Fibroblast of skin of scalp (primary cell): ENCODE measurements at regions not wholly inside any gene's neighbourhood (a gene's known extent, or its start where the extent isn't known, plus 50 kb on each side); places are given as distances from the start of the nearest gene placed in this dataset.

Experiments
- DNase-seq: peaks from one replicate; pipeline ENCODE4 v3.0.0-alpha.2; 2013

- no peak for DNase-seq
Measured at GRCh38 chr11:71201936-71202597, 50.3 kb downstream of the SHANK2 start.

DNA sequence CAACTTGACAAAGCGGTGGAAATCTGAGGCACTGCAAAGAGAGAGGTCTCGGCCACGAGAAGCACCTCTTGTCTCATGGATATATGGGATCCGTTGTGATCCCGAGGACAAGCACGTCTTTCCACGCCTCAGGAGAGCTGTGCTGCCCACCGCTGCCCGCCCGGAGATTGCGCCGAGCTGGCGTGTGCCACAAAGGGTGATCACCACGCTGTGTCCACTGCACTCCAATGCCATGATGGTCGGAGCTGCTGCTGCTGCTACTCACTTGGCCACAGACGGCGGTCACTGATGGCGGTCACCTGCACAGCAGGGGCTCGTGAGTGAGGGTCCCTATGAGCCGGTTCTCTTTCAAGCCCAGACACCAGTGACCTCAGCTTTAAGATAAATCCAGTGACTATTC, 51.1 kb downstream of the SHANK2 start:
- DNase-seq, result no peak

GRCh38 chr11:71200761-71201160, 51.6 kb downstream of the SHANK2 start:
- no peak for DNase-seq

DNA sequence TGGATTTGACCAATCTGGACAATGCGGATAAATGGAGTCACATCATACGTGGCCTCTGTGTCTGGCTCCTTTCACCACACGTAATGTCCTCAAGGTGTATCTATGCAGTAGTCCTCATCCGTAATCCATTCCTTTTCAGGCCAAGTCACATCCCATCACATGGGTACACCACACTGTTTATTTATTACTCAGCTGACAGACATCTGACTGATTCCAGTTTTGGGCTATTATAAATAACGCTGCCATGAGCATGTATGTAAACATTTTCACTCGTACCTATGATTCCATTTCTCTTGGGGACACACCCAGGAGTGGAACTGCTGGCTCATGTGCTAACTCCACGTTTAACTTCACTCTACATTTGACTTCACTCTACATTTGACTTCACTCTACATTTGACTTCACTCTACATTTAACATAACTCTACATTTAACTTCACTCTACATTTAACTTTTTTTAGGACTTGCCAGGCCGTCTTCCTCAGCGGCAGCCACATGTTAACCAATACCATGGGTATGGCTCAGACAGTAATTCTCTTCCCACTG, 52.1 kb downstream of the SHANK2 start:
- DNase-seq, result no peak

- no peak for DNase-seq
Measured at GRCh38 chr11:71199226-71199820, 53.1 kb downstream of the SHANK2 start.

DNA sequence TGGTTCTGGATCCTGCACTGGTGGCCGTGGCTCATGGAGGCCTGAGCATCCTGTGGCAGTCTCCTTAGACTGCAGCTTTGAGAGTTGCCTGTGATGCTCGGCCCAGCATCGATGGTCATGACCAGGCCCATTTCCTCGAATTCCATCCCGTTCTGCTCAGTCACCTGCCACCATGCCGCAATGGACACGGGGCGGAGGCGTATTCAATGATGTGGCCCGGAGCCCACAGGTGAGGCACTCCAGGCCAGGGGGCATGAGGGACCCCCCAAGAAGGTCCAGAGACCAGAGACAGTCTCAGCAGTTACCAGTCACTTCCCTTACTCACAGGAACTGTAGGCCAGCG, 53.6 kb downstream of the SHANK2 start:
- DNase-seq, result no peak

GRCh38 chr11:71198141-71198822, 54.1 kb downstream of the SHANK2 start:
- DNase-seq, result no peak

GRCh38 chr11:71197096-71197495, 55.3 kb downstream of the SHANK2 start:
- DNase-seq, result no peak

DNA sequence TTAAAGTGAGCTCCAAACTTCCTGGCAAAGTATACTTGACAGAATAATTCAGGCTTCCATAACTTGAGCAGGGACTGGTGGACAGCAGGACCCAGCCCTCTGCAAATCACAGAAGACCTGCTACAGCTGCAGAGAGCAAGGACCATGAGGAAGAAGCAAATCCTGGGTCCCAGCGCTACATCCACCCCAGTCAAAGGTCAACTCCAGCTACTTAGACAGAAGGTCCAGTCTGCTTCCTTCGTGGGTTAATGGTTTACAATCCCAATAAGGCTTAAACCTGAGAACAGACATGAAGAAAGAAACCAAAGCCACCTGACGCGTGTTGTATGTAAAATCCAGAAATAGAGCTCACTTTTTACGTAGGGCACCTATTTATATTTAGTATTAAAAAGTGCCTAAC, 57.7 kb downstream of the SHANK2 start:
- no peak for DNase-seq

DNA sequence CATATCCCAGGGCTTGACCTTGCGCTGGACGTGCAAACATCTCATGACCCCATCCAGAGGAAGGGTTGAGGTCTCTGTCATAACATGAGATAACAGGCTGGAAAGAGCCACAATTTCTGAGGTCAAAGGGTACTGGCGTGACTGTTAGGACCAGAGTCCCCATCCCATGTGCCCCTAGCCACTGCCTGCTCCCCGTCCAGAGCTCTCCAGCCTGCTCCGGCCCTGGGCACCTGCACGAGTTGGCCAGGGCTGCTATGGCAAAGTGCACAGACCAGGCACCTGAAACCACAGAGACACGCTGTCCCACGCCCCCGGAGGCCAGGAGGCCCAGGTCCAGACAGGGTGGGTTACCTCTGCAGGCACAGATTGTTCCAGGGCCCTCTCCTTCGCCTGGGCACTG, 58.9 kb downstream of the SHANK2 start:
- no peak for DNase-seq

GRCh38 chr11:71192629-71193028, 59.7 kb downstream of the SHANK2 start:
- no peak for DNase-seq

DNA sequence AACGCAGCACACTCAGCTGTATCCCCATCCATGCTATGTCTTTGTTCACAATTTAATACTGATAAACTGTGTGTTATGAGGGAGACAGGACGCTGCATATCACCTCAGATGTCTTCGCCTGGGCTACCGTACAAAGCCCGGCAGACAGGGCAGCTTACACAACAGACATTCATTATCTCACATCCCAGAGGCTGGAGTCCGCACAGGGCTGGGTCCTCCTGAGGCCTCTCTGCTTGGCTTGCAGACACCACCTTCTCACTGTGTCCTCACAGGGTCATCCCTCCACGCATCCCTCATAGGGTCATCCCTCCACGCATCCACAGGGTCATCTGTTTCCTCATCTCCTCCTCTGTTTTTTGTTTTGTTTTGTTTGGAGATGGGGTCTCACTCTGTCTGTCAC, 61.2 kb downstream of the SHANK2 start:
- no peak for DNase-seq

DNA sequence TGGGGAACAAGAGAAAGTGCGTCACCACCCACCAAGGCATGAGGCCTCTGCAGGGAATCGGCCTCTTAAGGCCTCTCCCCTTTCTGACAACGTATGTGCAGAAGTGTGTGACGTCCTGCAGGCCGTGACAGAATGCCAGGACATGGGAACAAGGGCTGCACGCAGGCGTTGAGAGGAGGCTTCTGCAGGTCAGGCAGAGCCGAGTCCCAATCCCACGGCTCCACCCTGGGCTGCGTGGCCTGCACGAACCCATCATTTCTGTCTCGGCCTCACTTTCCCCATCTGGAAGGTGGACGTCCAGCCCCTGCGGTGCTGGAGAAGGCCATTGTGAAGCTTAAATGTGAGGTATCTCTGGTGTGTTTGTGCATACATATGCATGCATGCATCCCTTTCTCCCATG, 61.8 kb downstream of the SHANK2 start:
- DNase-seq, result no peak

DNA sequence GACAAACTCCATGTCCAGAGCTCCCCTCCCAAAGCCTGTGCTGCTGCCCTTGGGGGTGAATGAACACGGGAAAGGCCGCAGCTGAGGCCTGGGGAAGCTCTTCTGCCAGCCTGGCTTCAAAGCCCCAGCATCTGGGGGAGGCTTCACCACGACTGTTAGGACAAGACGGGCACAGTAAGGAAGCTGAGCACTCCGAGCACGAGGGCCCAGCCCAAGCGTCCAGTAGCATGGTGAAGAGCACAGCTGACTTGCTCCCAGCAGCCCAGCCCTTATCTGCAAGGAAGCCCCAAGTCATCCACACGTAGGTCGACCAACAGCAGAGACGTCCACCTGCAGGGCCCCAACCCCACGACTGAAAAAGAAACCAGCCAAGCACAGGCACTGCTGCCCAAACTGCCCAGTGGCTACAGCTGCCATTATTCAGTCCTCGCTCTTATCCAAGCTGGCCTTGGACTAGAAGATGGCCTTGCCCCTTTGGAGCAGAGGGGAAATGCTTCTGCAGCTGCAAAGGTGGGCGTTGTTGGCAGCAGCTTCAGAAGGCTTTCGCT, 62.5 kb downstream of the SHANK2 start:
- DNase-seq, result no peak

GRCh38 chr11:71188886-71189767, 63.2 kb downstream of the SHANK2 start:
- DNase-seq, result no peak

- no peak for DNase-seq
Measured at GRCh38 chr11:71188073-71188472, 64.3 kb downstream of the SHANK2 start.

GRCh38 chr11:71186806-71187205, 65.6 kb downstream of the SHANK2 start:
- DNase-seq, result no peak

DNA sequence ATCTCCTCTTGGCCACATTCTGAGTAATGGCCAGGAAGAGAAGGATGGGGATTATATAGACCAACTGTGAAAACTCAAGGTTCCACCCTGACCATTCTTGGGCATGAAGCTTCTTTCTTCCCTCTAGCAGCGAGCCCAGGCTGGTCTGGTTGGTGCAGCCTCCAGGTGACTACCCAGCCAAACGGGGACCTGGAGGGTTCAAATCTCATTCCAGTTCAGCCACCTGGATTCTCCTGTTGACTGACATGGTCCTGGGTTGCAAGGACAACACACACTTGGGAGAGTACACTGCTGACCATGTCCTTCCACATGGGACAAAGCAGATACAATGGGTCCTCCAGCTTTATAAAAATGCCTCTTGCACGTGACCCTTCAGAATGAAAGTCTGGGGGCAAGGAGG, 67.0 kb downstream of the SHANK2 start:
- DNase-seq, result no peak

- no peak for DNase-seq
Measured at GRCh38 chr11:71184421-71185210, 67.8 kb downstream of the SHANK2 start.

GRCh38 chr11:71183878-71184277, 68.5 kb downstream of the SHANK2 start:
- DNase-seq, result no peak

GRCh38 chr11:71182791-71183677, 69.3 kb downstream of the SHANK2 start:
- DNase-seq, result no peak
